Gastrocnemius medialis (tissue), 4 donors: ENCODE measurements at regions not wholly inside any gene's neighbourhood (a gene's known extent, or its start where the extent isn't known, plus 50 kb on each side); places are given as distances from the start of the nearest gene placed in this dataset.

ENCODE experiments used
- CTCF ChIP-seq, 5 experiments: fragments of 450-650 bp in 3 of 5; fragments of 200-600 bp in 2 of 5; sonication (generic) in 2 of 5; IDR thresholded peaks in 4 of 5; conservative IDR thresholded peaks in 1 of 5; 1 replicate in 4 of 5; 2 replicates in 1 of 5; pipeline ENCODE4 v1.5.1; 2016 to 2019; ENCODE audit warnings: antibody characterized with exemption in 5 of 5, mild to moderate bottlenecking in 3 of 5, moderate library complexity in 3 of 5
- POLR2A ChIP-seq, 2 donors: fragments of 450-650 bp; IDR thresholded peaks; one replicate each; pipeline ENCODE4 v1.6.1; 2017; ENCODE audit warnings: antibody characterized with exemption in 2 of 2, mild to moderate bottlenecking in 2 of 2, moderate library complexity in 2 of 2

- TF ChIP-seq CTCF (IDR thresholded peaks at IDR 0.05 in 4 of 5, conservative IDR thresholded peaks at IDR 0.05 in 1 of 5) (no peak), POLR2A (IDR thresholded peaks at IDR 0.05) (no peak)
Observed at GRCh38 chr2:210994104-210994503, 437.7 kb downstream of the CPS1 start.
